NCI-H2196 (cell line): ENCODE measurements at regions not wholly inside any gene's neighbourhood (a gene's known extent, or its start where the extent isn't known, plus 50 kb on each side); places are given as distances from the start of the nearest gene placed in this dataset.

ENCODE experiments used
- DNase-seq: peaks from one replicate; lab custom pipeline; 2025; ENCODE audit not compliant: unreplicated experiment; lab: John Stamatoyannopoulos, UW

DNA sequence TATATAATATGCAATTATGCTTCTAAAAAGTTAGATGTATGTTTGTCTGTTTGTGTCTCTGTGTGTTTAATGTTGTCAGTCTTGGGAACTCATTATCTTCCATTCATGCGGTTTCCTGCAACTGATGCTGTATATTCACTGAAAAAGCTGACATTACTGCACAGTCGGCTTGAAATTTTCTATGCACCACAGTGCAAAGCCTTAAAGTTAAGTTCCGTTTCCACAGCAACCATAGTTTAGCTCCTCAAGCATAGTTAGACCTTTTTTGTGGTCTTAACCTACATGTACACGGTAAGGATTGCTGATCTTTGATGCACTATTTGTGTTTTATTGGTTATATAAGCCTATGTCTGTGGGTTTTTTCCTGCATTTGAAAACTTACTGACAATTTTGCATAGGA, 309.4 kb downstream of the KCNC2 start:
- DNase-seq, result no peak

DNA sequence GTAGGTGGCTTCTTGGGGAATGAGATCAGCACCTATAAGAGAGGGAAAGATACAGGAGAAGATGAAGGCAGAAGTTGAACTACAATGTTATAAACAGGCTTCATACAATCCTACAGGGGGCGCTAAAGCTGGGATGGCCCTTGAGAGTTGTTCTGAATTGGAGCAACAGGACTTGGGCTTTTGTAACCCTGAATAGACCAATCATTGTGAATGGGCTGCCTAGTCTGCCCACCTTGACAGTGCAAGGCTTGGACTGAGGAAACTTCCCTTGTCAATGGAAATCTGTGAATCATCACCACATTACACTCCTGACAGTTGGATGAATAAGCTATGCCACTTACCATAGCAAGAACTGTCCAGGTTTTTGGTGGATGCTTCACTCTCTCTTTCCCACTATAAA, 306.1 kb downstream of the KCNC2 start:
- no peak for DNase-seq

DNA sequence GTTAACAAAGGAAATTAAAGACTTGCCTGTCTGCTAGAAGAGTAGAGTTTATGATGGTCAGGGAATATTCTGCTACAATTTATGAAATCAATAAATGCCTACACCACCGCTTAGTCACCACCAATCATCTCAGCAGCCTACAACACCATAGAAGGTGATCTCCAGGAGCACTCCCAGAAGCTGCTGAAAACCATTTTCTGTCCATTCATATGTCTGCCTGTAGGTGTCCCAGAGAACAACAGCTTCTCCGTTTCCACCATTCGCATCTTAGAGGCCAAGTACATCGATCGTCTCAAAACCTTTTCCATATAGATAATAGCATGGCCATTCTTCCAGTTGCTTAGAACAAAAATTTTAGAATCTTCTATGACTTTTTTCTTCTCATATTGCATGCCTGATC, 303.4 kb downstream of the KCNC2 start:
- no peak for DNase-seq

DNA sequence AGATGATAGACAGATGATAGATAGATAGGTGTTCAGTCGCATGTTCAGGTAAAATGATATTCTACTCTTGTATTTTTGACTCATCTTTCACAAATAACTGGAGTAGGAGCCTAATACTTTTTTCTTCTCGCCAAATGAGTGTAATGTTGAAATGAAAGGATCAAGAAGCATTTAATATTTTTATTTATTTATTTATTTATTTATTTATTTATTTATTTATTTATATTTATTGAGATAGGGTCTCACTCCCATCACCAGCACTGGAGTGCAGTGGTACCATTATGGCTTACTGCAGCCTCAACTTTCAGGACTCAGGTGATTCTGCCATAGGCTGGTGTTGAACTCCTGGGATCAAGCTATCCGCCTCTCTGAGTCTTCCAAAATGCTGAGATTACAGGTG, 298.8 kb downstream of the KCNC2 start:
- DNase-seq, result no peak

DNA sequence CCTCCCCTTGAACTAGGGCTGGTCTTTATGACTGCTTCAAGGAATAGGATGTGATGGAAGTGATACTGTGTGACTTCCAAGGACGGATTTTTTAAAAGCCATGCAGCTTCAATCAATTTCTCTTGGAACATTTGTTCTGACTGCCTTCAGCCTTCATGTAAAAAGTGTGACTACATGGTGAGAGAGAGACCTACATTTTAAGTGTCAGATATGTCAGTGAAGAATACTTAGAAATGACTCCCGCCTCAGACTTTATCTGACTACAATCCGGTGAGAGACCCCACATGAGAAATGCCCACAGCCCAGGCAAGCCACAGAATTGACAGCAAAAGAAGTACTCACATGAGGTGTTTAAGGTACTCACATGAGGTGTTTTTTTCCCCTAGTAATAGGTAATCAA, 295.3 kb downstream of the KCNC2 start:
- no peak for DNase-seq

DNA sequence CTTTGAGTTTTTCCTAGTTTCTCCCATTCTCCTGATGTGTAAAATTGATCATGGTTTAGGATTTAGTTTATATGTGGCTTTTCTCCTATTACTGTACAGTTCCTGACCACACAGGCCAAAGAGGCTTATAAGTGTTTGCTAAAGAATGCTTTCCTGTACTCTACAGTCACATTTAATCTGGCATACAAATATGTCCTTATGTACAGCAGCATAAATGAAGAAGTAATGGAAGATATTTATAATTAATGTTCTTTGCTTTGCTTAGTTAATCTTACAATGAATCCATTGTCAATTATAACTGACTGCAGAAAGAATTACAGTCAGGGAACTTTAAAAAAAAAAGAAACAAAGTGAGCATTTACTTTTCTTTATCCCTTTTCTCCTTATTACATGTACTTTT, 293.9 kb downstream of the KCNC2 start:
- DNase-seq, result no peak

DNA sequence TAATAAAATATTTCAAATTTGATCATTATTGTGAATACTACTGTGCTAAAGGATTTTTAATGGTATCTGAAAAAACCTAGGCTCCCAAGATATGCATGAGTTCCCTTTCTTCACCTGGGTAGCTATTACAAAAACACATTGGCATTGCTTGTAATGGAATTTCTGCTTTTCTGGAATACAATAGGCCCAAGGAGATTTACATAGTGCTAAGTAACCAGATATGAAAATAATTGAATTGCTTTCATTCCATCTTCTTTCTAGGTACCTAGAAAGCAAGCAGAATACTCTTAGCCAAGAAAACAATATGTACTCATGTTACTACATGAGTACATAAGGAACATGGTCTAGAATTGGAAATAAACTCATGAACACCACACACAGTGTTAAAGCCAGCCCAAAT, 291.9 kb downstream of the KCNC2 start:
- DNase-seq, result no peak

DNA sequence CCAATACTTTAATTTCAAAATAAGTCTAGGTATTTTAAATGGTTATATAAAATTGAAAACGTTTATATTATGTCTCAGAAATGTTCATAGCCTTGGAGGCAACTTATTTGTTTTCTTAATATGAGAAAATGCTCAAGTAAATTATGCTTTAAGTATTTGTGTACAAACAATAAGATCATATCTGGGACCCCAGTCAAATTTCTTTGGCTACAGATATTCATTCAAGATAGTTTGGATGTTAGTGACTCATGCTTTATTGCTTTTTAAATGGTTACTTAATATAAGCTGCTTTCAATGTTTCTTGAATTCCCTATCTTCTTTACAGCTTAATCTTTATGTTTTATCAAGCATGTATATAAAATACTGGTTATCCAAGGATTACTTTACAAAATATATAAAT, 291.3 kb downstream of the KCNC2 start:
- no peak for DNase-seq

DNA sequence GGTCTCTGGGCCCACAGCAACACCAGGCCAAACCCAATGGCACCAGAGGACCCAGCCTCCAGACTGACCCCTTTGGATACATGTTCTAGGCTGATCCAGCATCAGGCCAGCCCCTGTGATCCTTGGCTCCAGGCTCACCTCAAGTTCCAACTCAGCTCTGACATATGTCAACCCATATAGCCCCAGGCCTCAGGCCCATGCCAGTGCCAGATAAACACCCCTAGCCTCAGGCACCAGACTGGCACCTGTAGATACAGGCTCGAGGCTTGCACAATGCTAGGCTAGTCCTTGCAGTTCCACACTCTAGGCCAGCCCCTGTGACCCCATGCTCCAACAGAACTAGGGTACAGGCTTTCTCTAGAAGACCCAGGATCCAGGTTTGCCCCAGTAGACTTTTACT, 287.5 kb downstream of the KCNC2 start:
- no peak for DNase-seq

DNA sequence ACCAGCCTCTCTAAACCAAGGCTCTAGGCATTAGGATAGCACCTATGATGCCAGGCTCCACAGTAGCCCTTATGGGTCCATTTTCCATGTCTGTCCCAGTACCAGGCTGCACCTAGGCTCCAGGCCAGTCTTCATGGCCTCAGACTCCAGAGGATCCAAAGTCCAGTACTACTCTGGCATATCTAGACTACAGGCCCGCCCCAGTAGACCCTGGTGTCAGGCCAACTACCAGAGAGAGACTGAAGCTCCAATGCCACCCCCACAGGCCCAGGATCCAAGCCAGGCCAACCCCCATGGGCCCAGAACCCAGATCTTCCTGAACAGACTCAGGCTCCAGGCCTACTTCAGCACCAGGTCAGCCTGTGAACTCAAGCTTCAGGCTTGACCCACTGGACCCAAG, 287.0 kb downstream of the KCNC2 start:
- no peak for DNase-seq

DNA sequence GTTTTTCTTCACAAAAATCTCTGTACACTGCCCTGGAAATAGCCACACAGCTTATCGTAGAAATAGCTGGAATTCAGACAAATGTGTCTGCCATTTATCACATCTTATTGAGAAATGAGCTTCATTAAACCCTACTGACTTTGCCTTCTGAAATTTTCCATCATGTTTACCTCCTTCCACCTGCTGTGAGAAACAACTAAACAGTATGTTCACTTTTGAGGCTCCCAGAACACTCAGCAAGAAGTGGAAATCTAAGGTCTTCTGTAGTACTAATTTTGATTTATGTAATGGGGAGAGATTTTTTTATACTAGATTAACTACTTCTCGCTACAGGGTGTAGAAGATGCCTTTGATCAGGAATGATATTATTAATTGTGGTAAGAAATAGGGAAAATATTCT, 268.0 kb downstream of the KCNC2 start:
- no peak for DNase-seq

DNA sequence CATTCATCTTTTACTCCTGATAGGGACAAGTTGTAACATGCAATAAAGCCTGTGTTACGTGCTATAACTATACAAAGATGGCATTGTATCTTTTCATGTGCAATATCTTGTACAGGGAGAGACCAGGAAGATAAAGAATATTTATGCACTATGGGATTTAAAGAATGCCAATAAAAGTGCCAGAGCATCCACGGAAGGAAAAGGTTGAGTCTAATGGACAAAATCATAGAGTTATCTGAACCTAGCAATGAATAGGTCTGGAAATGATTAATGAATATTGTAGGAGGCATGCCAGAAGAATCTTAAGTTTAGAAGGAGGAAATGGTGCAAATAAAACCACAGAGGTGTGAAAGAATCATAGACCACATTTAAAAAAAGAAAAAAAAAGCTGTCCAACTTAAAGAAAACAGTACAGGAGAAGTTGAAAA, 263.9 kb downstream of the KCNC2 start:
- DNase-seq, result no peak

DNA sequence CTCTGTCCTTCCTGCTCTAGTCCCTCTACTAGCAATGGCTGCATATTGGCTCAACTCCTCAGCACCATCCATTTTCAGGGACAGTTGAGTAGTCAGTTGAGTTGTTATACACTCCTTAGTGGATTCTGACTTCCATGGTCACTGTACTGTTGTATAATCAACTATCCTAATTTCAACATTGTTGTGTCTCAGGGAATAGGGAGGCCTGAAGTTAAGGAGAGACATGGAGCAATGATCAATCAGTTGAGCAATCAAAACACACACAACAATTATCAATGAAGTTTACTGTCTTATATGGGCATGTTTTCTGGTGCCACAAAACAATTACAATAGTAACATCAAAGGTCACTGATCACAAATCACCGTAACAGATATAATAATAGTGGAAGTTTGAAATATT, 255.9 kb downstream of the KCNC2 start:
- DNase-seq, result no peak

DNA sequence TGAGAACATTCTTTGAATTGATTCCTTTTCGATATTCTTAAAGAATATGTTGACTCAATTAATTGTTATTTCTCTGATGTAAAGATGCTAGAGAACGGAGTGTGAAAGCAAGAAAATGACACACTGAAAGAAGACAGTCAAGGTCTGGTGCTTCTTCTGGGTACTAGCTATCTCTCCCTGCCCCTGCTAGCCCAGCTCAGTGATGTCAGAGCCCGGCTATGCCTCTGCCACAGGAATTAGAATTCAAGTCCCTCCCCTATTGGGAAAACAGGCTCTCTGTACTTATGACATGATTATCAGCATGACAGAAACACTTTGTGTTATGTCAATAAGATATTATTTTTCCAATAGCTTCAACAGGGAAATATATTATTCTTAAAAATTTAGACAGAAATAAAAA, 252.4 kb downstream of the KCNC2 start:
- DNase-seq, result no peak

DNA sequence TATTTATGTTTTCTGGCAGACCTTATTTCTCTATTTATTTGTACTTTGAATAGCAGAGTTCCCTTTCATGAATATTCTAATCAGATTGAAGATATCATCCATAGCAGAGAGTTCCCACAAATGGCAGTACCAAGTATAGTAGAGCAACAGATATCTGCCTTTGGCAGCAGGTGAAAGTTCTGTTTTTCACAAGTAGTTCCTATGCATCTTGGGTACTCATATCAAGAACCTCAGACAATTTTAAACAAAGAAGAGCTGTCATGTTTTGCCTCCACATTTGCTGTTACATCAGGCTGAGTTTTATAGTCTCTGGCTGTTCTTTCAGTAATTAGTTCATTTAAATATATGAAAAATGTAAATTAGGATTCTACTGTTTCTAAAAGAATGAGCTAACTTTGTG, 252.0 kb downstream of the KCNC2 start:
- no peak for DNase-seq

DNA sequence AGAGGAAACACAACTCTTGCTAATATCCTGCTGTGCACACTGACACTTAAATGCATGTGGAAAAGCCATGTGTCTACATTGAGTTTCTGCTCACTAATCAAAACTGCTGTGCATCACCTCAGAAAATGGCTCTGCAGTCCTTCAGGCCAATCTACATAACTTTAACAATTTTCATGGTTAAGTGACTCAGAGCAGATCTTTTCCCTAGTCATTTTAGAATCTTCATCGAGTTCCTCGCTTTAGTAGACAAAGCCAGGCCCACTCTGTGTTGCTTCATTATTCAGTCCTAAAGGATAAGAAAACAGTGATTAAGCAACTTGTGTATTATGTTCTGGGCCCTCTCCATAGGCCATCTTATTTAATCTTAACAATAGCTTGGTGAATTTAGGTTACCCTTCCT, 250.0 kb downstream of the KCNC2 start:
- no peak for DNase-seq

DNA sequence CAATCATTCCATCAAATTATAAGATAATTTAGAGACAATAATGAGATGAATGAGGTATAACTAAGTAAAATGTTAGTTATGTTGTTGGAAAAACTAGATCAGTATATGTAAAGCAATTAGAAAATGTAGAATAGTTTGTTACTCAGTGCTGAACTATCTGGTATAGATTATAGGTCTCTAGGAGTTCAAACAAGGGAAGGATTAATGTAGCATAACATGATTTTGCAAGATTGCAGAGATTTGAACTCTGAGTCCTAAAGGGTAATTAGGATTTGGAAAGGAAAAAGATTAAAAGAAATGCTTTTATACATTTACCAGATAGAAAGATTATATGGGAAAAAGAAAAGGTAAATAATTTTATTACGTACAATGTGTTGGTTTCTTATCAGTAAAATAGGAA, 246.3 kb downstream of the KCNC2 start:
- no peak for DNase-seq

DNA sequence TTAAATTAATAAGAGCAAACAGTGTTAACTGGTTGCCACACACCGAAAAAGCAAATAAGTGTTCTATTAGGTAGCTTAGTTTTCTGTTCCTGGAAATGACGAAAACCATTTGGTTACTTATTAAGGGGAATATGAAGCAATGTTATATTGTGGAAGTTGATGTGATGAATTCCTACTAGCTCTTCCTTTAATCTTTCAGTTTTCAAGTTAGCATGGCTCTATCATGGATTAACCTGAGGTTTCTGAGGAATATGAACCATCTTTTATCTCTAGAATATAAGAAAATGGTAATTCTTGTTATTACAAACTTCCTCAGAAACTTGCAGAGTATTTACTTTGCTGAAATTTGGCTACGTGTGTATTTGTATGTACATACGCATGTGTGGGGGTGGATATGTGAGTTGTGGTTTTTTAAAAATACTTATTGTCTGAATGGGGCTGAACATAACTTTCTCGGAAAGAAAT, 245.7 kb downstream of the KCNC2 start:
- no peak for DNase-seq

DNA sequence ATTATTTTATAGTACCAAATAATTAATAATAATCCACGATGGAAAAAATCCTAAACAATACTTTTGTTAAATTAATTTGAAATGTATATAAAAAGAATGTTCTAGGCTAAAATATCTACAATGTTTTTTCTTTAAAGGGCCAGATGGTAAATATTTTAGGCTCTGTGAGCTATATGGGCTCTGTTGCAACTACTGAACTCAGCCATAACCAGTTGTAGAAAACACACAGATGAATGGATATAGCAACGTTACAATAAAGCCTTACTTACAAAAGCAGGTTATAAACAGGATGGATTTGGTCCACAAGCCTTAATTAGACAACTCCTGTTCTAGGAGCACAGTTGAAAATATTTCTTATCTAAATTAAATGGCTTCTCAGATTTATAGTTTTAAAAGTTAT, 245.2 kb downstream of the KCNC2 start:
- no peak for DNase-seq

DNA sequence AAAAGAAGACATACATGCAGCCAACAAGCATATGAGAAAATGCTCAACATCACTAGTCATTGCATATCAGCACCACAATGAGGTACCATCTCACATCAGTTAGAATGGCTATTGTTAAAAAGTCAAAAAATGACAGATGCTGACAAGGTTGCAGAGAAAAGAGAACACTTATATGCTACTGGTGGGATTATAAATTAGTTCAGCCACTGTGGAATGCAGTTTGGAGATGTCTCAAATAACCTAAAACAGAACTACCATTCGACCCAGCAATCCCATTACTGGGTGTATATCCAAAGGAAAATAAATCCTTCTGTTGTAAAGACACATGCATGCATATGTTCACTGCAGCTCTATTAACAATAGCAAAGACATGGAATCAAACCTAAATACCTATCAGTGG, 238.4 kb downstream of the KCNC2 start:
- DNase-seq, result no peak

DNA sequence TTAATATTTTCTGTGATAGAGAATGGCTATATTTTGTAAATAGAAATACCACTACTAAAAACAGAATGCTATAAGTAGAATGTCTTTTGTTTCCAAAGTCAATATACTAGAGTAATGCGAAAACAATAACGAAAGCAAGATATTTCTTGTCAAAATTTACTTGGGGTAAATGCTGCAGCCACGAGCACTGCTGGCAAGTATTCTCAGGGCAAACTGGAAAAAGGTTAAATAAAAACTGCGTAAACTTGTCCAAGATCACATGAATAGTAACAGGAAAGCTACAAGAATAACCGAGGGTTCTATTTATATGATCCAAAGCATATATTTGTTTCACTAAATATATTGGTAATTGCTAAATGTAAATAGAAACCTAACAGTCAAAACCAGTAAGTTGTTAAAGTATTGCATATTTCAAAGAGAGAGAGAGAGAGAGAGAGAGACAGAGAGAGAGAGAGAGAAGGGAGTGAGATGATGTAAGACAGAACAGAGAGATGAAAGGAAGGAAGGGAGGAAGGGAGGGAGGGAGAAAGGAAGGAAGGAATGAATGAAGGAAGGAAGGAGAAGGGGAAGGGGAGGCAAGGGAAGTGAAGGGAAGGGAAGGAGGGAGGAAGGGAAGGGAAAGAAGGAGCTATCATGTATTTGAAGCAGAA, 231.7 kb downstream of the KCNC2 start:
- no peak for DNase-seq

DNA sequence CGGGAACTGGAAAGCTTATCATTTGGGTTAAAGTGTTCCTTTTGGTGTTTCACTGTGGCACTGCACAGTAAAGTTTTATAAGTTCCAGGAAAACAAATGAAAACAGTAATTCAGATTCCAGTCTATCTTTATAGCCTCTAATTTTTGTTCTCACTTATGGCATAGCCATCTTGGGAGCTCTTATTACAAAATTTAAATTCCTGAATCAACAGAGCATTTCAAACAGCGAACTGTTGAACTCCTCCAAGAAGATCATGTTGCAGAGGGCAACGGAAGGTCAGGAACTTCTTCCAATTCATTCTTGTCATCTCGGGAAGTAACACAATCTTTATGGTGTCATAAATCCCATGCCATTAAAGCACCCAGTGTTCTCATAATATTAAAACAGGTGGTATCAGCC, 229.1 kb downstream of the KCNC2 start:
- DNase-seq, result no peak

DNA sequence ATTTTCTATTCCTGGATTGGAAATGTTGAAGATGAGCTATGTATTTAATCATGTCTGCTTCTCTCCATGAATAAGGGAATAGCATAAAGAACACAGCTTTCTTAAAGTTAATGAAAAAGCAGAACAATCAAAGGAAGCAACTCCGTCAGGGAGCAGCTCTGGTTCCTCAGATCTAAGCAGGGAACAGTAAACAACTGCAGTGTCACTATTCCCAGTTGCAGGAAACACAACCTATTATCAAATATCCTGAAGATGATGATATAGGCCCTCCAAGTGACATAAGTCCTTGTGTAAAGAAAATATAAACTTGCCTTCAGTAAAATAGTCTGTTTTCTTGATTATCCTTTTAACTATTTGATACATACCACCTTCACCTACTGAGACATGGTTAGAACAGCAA, 228.1 kb downstream of the KCNC2 start:
- no peak for DNase-seq

DNA sequence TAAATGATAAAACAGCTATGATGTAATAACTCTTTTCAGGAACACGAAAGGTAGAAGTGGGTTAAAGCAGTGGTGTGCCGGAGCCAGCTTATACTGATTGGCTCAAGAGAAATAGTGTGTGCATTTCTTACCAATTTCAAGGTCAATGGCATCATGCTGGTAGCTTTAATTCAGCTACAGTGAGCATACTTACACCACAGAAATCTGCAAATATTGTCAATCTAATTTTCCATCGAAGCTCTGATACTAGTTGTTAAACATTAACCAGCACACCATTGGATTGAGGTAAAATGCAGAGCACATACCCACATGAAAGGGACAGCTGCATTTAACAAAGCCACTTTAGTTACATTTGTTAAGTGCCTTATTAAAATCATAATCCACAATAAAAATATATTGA, 225.7 kb downstream of the KCNC2 start:
- no peak for DNase-seq
